HCT116 (cell line): ENCODE measurements at regions not wholly inside any gene's neighbourhood (a gene's known extent, or its start where the extent isn't known, plus 50 kb on each side); places are given as distances from the start of the nearest gene placed in this dataset.

Experiments used
- CEBPB ChIP-seq: IDR thresholded peaks from 2 replicates; pipeline ENCODE4 v1.6.1; 2012; ENCODE audit warnings: low read depth
- EZH2phosphoT487 ChIP-seq: fragments of 200-600 bp; IDR thresholded peaks from 2 replicates; pipeline ENCODE4 v1.6.1; 2018; ENCODE audit warnings: antibody characterized with exemption, borderline replicate concordance
- POLR2A ChIP-seq: IDR thresholded peaks from 2 replicates; pipeline ENCODE4 v1.7.0; 2011; ENCODE audit warnings: borderline replicate concordance; ENCODE audit not compliant: insufficient read depth, insufficient read length; ENCODE audit errors: extremely low read depth
- POLR2AphosphoS5 ChIP-seq: IDR thresholded peaks from 2 replicates; pipeline ENCODE4 v1.6.1; 2011; ENCODE audit warnings: mild to moderate bottlenecking, low read depth, low read length, moderate library complexity
- TCF7L2 ChIP-seq: IDR thresholded peaks from 2 replicates; pipeline ENCODE4 v1.7.0; 2011; ENCODE audit warnings: borderline replicate concordance, inconsistent platforms; ENCODE audit not compliant: insufficient read depth, insufficient read length; ENCODE audit errors: extremely low read depth
- YY1 ChIP-seq: IDR thresholded peaks from 2 replicates; pipeline ENCODE4 v1.6.1; 2011; ENCODE audit warnings: low read length, low read depth, moderate library complexity, mild to moderate bottlenecking; ENCODE audit not compliant: insufficient replicate concordance; ENCODE audit errors: extremely low read depth
- ZFX ChIP-seq: fragments of 450-650 bp; IDR thresholded peaks from 2 replicates; pipeline ENCODE4 v1.6.1; 2017
- TF ChIP-seq, protein P1 (sequence below), 3 experiments: fragments of 200-600 bp in 1 of 3; sonication (generic) in 1 of 3; IDR thresholded peaks in 2 of 3; conservative IDR thresholded peaks in 1 of 3; 2 replicates each; pipeline ENCODE4 v1.5.1; 2012 to 2017; ENCODE audit warnings: low read depth in 2 of 3, low read length in 2 of 3, antibody characterized with exemption in 1 of 3, borderline replicate concordance in 1 of 3, control low read depth in 1 of 3, mild to moderate bottlenecking in 1 of 3, mixed read lengths in 1 of 3, mixed run types in 1 of 3, moderate library complexity in 1 of 3; ENCODE audit not compliant: insufficient read depth in 1 of 3
- TF ChIP-seq, protein P2 (sequence below): IDR thresholded peaks from 2 replicates; pipeline ENCODE4 v1.6.1; 2012

DNA sequence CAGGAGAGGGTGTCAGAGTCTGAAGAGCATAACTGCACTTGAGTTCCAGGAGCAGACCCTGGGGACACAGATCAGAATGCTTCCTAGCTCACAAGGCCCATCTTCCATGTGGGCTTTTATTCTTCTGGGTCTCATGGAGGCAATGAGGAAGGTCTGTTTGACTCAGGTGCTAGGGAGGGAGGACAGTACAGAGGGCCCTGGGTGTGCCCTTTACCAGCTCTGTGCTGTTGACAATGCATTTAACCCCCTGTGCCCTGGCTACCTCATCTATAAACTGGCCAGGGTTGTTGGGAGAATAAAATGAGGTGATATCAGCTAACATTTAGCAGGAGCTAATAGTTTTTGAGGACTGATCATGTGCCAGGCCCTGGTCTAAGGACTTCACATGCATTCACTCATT is 318.0 kb downstream of the DMAC1 start:
- TF ChIP-seq CEBPB, result no peak
- no peak for TF ChIP-seq TCF7L2
- no peak for TF ChIP-seq ZFX
- TF ChIP-seq, protein P1, sequence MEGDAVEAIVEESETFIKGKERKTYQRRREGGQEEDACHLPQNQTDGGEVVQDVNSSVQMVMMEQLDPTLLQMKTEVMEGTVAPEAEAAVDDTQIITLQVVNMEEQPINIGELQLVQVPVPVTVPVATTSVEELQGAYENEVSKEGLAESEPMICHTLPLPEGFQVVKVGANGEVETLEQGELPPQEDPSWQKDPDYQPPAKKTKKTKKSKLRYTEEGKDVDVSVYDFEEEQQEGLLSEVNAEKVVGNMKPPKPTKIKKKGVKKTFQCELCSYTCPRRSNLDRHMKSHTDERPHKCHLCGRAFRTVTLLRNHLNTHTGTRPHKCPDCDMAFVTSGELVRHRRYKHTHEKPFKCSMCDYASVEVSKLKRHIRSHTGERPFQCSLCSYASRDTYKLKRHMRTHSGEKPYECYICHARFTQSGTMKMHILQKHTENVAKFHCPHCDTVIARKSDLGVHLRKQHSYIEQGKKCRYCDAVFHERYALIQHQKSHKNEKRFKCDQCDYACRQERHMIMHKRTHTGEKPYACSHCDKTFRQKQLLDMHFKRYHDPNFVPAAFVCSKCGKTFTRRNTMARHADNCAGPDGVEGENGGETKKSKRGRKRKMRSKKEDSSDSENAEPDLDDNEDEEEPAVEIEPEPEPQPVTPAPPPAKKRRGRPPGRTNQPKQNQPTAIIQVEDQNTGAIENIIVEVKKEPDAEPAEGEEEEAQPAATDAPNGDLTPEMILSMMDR (IDR thresholded peaks at IDR 0.05 in 2 of 3, conservative IDR thresholded peaks at IDR 0.05 in 1 of 3; ENCODE audit: borderline replicate concordance in 1 of 3, insufficient read depth in 1 of 3, low read depth in 2 of 3, low read length in 2 of 3), result no peak
- TF ChIP-seq EZH2phosphoT487, result no peak
- no peak for TF ChIP-seq YY1
- TF ChIP-seq POLR2AphosphoS5, result no peak
- TF ChIP-seq POLR2A, result no peak
- TF ChIP-seq, protein P2, sequence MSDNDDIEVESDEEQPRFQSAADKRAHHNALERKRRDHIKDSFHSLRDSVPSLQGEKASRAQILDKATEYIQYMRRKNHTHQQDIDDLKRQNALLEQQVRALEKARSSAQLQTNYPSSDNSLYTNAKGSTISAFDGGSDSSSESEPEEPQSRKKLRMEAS, result no peak
